ENCODE measurements at regions not wholly inside any gene's neighbourhood (a gene's known extent, or its start where the extent isn't known, plus 50 kb on each side); places are given as distances from the start of the nearest gene placed in this dataset.

DNA sequence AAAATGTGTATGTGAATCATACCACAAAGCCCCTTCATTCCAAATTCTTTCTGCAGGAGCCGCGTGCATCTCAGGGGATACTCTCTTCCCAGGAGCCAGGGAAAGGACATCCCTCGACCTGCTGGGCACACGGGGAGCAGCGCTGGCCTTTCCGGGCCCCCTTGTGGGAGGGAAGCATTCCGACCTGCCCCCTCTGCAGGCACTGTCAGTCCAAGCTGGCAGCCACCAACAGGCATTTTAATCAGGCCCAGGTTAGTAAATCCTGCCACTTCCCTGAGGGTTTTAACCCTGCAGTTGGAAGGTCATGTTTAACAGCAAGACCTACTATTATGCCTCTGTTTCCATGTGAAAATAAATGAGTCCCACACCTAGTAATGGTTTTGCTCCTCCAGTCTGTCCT, 391.5 kb downstream of the SHANK2 start:
- TF ChIP-seq, protein P1, sequence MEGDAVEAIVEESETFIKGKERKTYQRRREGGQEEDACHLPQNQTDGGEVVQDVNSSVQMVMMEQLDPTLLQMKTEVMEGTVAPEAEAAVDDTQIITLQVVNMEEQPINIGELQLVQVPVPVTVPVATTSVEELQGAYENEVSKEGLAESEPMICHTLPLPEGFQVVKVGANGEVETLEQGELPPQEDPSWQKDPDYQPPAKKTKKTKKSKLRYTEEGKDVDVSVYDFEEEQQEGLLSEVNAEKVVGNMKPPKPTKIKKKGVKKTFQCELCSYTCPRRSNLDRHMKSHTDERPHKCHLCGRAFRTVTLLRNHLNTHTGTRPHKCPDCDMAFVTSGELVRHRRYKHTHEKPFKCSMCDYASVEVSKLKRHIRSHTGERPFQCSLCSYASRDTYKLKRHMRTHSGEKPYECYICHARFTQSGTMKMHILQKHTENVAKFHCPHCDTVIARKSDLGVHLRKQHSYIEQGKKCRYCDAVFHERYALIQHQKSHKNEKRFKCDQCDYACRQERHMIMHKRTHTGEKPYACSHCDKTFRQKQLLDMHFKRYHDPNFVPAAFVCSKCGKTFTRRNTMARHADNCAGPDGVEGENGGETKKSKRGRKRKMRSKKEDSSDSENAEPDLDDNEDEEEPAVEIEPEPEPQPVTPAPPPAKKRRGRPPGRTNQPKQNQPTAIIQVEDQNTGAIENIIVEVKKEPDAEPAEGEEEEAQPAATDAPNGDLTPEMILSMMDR (IDR thresholded peaks at IDR 0.05), result no peak
- no peak for TF ChIP-seq ZFX (IDR thresholded peaks at IDR 0.05; ENCODE audit: borderline replicate concordance)
